Activated CD4-positive, alpha-beta T cell treated with anti-CD3 and anti-CD28 coated beads, Interleukin-2, amount 10 ng/mL, durations not matched to agents 7 days and 5 days (primary cell): ENCODE measurements at regions not wholly inside any gene's neighbourhood (a gene's known extent, or its start where the extent isn't known, plus 50 kb on each side); places are given as distances from the start of the nearest gene placed in this dataset.
A peak's percentile ranks its signal among the peaks of the same experiment; 100 is the strongest.
"Not testable (repeated sequence)": the region's sequence is repeated elsewhere in the genome, so short reads cannot be mapped to it uniquely, and the experiment has no call there.

Source experiments
- CTCF ChIA-PET: fragments of 350-600 bp; sonication (Branson Sonifier 250); formaldehyde crosslinking; loops from one replicate; lab custom pipeline; 2021; ENCODE audit warnings: antibody characterized with exemption; lab: Charles Lee
- POLR2A ChIA-PET: fragments of 350-600 bp; sonication (Branson Sonifier 250); formaldehyde crosslinking; loops from one replicate; lab custom pipeline; 2021; ENCODE audit warnings: antibody characterized with exemption; lab: Charles Lee
- DNase-seq: peaks from one replicate; pipeline ENCODE4 v3.0.0-alpha.2; 2020
- H3K27ac Mint-ChIP-seq: one replicate; pipeline ENCODE4 v1.8.0; 2021; ENCODE audit warnings: mild to moderate bottlenecking, moderate library complexity, mixed read lengths
- H3K27me3 Mint-ChIP-seq: one replicate; pipeline ENCODE4 v1.8.0; 2021; ENCODE audit warnings: mixed read lengths
- H3K36me3 Mint-ChIP-seq: one replicate; pipeline ENCODE4 v1.8.0; 2021; ENCODE audit warnings: low read depth, mixed read lengths
- H3K4me1 Mint-ChIP-seq: one replicate; pipeline ENCODE4 v1.8.0; 2021; ENCODE audit warnings: mixed read lengths
- H3K4me3 Mint-ChIP-seq: one replicate; pipeline ENCODE4 v1.8.0; 2021; ENCODE audit warnings: mild to moderate bottlenecking, moderate library complexity, mixed read lengths
- H3K9me3 Mint-ChIP-seq: one replicate; pipeline ENCODE4 v1.8.0; 2021; ENCODE audit warnings: mixed read lengths

DNA sequence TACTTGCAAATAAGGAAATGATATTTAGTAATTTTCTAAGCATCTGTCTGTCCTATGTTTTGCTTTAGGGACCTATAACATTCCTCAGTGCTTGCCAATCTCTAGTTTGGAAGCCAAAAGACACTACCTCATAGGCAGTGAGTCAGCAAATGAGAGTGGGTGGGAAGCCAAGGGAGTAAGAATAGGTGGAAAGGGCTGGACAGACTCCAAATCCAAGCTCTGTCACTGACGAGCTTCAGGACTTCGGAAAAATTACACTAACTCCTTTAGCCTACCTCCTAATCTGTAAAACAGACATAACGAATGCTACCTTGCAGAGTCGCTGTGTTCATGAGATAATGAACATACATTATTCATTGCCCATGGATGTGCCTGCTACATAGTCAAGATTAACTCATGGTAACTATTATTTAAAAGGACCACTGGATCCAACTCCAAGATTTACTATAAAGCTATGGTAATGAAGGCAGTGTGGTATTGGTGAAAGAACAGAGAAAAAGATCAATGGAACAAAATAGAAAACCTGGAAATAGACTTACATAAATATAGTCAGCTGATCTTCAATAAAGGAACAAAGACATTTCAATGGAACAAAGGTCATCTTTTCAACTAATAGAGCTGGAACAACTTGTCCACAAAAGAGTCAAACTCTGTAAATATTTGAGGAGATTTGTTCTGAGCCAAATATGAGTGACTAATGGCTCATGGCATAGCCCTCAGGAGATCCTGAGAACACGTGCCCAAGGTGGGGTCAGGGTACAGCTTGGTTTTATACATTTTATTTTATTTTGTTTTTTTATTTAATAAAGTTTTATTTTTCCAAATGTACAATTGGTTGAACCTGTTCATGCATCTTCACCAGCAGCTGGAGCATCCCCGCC, 64.1 kb downstream of the FAM50B start:
- H3K9me3 Mint-ChIP-seq, result peaks cover 1% of the 10 kb centered on the region
- ChIA-PET CTCF (interaction anchor here (0.5 to 1.1 kb wide), 3 partner anchors 19 to 913 kb away, joined by 3 to 5 read pairs (median 4); partner anchors contain the start of gene FAM50B), POLR2A (no interaction called here)
- peaks cover 58% of the 10 kb centered on the region for H3K27me3 Mint-ChIP-seq
- peaks cover 9% of the 10 kb centered on the region for H3K36me3 Mint-ChIP-seq
- peaks cover 38% of the 10 kb centered on the region for H3K4me1 Mint-ChIP-seq
- DNase-seq, result no peak
- H3K27ac Mint-ChIP-seq, result no peak overlapping the region
- no peak overlapping the region for H3K4me3 Mint-ChIP-seq

GRCh38 chr6:3913958-3914337, 64.8 kb downstream of the FAM50B start:
- Mint-ChIP-seq H3K27me3 (peaks cover 55% of the 10 kb centered on the region), H3K4me1 (peaks cover 38% of the 10 kb centered on the region), H3K9me3 (peaks cover 1% of the 10 kb centered on the region), H3K36me3 (peaks cover 9% of the 10 kb centered on the region), H3K4me3 (peak overlapping the region; percentile 3), H3K27ac (no peak overlapping the region)
- ChIA-PET POLR2A (no interaction called here), CTCF (interaction anchor here (1.1 kb wide), 2 partner anchors 19 to 65 kb away, joined by 3 to 4 read pairs; partner anchors contain the start of gene FAM50B)
- no peak for DNase-seq

GRCh38 chr6:3915076-3915791, 66.1 kb downstream of the FAM50B start:
- peak; percentile 81 for DNase-seq
- ChIA-PET CTCF (no interaction called here), POLR2A (no interaction called here)
- H3K36me3 Mint-ChIP-seq, result peaks cover 9% of the 10 kb centered on the region
- peaks cover 1% of the 10 kb centered on the region for H3K9me3 Mint-ChIP-seq
- H3K27ac Mint-ChIP-seq, result peak overlapping the region; percentile 77
- H3K4me1 Mint-ChIP-seq, result peaks cover 38% of the 10 kb centered on the region
- H3K27me3 Mint-ChIP-seq, result peaks cover 47% of the 10 kb centered on the region
- H3K4me3 Mint-ChIP-seq, result peak overlapping the region; percentile 51

DNA sequence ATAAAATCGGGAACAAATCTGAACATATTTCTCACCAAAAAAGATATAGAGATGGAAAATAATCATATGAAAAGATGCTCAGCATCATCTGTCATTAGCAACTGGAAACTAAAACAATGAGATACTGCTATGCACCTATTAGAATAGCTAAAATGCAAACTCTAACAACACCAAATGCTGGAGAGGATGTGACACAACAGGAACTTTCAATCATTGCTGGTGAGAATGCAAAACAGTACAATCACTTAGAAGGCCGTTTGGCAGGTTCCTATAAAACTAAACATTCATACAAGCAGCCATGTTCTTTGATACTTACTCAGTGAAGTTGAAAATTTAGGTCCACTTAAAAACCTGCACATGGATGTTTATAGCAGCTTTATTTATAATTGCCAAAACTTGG, 67.0 kb downstream of the FAM50B start:
- Mint-ChIP-seq H3K27me3 (peaks cover 40% of the 10 kb centered on the region), H3K27ac (peak overlapping the region; percentile 77), H3K9me3 (peaks cover 1% of the 10 kb centered on the region), H3K4me1 (peaks cover 38% of the 10 kb centered on the region), H3K4me3 (no peak overlapping the region), H3K36me3 (peaks cover 9% of the 10 kb centered on the region)
- POLR2A ChIA-PET, result no interaction called here
- DNase-seq, result no peak
- CTCF ChIA-PET, result interaction anchor here (1.2 kb wide), 1 partner anchor 143 kb away, joined by 3 read pairs; no protein-coding TSS in a partner anchor

DNA sequence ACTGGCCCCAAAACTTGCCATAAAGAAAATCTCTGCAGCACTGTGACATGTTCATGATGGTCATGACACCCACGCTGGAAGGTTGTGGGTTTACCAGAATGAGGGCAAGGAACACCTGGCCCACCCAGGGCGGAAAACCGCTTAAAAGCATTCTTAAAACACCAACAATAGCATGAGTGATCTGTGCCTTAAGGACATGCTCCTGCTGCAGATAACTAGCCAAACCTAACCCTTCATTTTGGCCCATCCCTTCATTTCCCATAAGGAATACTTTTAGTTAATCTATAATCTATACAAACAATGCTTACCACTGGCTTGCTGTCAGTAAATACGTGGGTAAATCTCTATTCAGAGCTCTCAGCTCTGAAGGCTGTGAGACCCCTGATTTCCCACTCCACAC, 67.6 kb downstream of the FAM50B start:
- Mint-ChIP-seq H3K4me1 (peaks cover 38% of the 10 kb centered on the region), H3K27me3 (peaks cover 35% of the 10 kb centered on the region)
- POLR2A ChIA-PET, H3K9me3 Mint-ChIP-seq, DNase-seq, H3K4me3 Mint-ChIP-seq, H3K27ac Mint-ChIP-seq, H3K36me3 Mint-ChIP-seq: not testable (repeated sequence)
- CTCF ChIA-PET, result interaction anchor here (1.2 kb wide), 1 partner anchor 144 kb away, joined by 3 read pairs; no protein-coding TSS in a partner anchor

DNA sequence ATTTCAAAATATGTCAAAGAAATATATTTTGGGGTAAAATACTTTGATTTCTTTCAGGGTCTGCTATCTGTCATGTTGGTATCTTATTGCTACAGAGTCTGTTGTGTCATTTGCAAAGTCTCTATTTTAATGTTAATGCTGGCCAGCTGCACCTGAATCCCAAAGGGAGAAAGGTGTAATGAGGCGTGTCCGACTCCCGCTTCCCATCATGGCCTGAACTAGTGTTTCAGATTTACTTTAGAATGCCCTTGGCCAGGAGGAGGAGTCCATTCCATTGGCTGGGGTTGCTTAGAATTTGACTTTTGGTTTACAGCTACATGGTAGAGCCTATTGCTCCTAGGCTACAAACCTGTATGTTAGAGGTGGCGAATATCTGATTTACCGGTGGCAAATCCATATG, 69.3 kb downstream of the FAM50B start:
- DNase-seq, result no peak
- H3K27me3 Mint-ChIP-seq, result peaks cover 21% of the 10 kb centered on the region
- ChIA-PET POLR2A (no interaction called here), CTCF (no interaction called here)
- peaks cover 7% of the 10 kb centered on the region for H3K36me3 Mint-ChIP-seq
- no peak overlapping the region for H3K4me3 Mint-ChIP-seq
- H3K27ac Mint-ChIP-seq, result no peak overlapping the region
- peaks cover 1% of the 10 kb centered on the region for H3K9me3 Mint-ChIP-seq
- H3K4me1 Mint-ChIP-seq, result peaks cover 35% of the 10 kb centered on the region

DNA sequence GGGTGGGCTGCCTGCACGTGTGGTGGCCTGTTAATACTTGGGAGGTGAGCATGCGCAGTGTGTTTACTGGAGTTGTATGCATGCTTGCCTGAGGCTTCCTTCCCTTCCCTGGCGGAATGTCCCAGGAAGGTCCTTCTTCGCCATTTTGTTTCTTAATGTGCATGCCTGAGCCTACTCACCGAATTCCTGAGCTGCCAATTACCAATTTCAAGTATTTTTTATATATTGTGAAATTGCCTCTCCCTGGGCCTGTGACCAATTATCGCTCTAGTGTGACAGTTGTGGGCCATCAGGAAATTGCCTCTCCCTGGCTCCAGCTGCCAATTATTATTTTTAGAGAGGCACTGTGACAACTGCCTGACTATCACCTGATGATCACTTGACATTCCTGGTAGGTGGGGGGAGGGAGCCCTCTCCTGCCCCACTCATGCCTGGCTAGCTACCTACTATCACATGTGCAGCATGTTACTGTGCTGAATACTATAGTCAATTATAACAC, 70.0 kb downstream of the FAM50B start:
- ChIA-PET CTCF (no interaction called here), POLR2A (no interaction called here)
- no peak for DNase-seq
- H3K9me3 Mint-ChIP-seq, result peaks cover 1% of the 10 kb centered on the region
- H3K4me3 Mint-ChIP-seq, result no peak overlapping the region
- no peak overlapping the region for H3K27ac Mint-ChIP-seq
- H3K36me3 Mint-ChIP-seq, result peaks cover 5% of the 10 kb centered on the region
- H3K4me1 Mint-ChIP-seq, result peaks cover 32% of the 10 kb centered on the region
- H3K27me3 Mint-ChIP-seq, result peaks cover 17% of the 10 kb centered on the region

DNA sequence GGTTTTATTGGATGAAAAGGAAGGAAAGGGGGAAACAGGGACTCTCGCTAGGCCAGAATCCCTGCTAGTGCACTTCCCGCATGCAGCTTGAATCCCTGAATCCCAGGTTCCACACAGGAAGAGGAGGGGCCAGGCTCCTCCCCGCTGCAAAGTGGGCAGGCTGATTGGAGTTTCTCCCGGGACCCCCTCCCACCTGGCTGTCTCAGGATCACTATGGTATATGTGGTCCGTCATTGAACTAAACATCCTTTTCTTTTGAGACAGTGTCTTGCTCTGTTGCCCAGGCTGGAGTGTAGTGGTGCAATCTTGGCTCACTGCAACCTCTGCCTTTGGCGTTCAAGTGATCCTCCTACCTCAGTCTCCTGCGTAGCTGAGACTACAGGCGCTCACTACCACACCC, 70.7 kb downstream of the FAM50B start:
- no peak for DNase-seq
- no peak overlapping the region for H3K4me3 Mint-ChIP-seq
- H3K27ac Mint-ChIP-seq, result no peak overlapping the region
- peaks cover 5% of the 10 kb centered on the region for H3K36me3 Mint-ChIP-seq
- peaks cover 27% of the 10 kb centered on the region for H3K4me1 Mint-ChIP-seq
- ChIA-PET CTCF (no interaction called here), POLR2A (no interaction called here)
- H3K9me3 Mint-ChIP-seq, result peaks cover 1% of the 10 kb centered on the region
- peaks cover 16% of the 10 kb centered on the region for H3K27me3 Mint-ChIP-seq

GRCh38 chr6:3920321-3920720, 71.1 kb downstream of the FAM50B start:
- Mint-ChIP-seq H3K27me3 (peaks cover 17% of the 10 kb centered on the region), H3K36me3 (peaks cover 5% of the 10 kb centered on the region), H3K9me3 (peaks cover 1% of the 10 kb centered on the region), H3K4me3 (no peak overlapping the region), H3K27ac (no peak overlapping the region), H3K4me1 (peaks cover 22% of the 10 kb centered on the region)
- POLR2A ChIA-PET, result no interaction called here
- CTCF ChIA-PET, result no interaction called here
- no peak for DNase-seq

- H3K9me3 Mint-ChIP-seq, result peaks cover 1% of the 10 kb centered on the region
- DNase-seq, result no peak
- POLR2A ChIA-PET, result no interaction called here
- peaks cover 8% of the 10 kb centered on the region for H3K4me1 Mint-ChIP-seq
- H3K36me3 Mint-ChIP-seq, result no peaks in the 10 kb centered on the region
- CTCF ChIA-PET, result interaction anchor here (0.6 kb wide), 1 partner anchor 117 kb away, joined by 3 read pairs; no protein-coding TSS in a partner anchor
- no peak overlapping the region for H3K4me3 Mint-ChIP-seq
- H3K27ac Mint-ChIP-seq, result no peak overlapping the region
- peaks cover 19% of the 10 kb centered on the region for H3K27me3 Mint-ChIP-seq
Measured at GRCh38 chr6:3921663-3922062, 72.5 kb downstream of the FAM50B start.

DNA sequence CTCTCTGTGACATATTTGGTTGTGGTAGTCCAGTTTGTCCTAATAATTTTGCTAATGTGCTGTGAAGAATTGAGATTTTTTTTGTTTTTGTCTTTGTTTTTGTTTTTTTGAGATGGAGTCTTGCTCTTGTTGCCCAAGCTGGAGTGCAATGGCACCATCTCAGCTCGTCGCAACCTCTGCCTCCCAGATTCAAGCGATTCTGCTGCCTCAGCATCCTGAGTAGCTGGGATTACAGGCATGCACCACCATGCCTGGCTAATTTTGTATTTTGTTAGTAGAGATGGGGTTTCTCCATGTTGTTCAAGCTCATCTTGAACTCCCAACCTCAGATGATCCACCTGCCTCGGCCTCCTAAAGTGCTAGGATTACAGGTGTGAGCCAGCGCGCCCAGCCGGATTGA, 73.4 kb downstream of the FAM50B start:
- H3K27ac Mint-ChIP-seq, POLR2A ChIA-PET, DNase-seq, H3K4me3 Mint-ChIP-seq, H3K9me3 Mint-ChIP-seq, H3K36me3 Mint-ChIP-seq, H3K4me1 Mint-ChIP-seq: not testable (repeated sequence)
- CTCF ChIA-PET, result interaction anchor here (1.5 kb wide), 1 partner anchor 73 kb away, joined by 3 read pairs; the partner anchor contains the start of gene FAM50B
- peaks cover 12% of the 10 kb centered on the region for H3K27me3 Mint-ChIP-seq

- H3K4me3 Mint-ChIP-seq, CTCF ChIA-PET, H3K4me1 Mint-ChIP-seq, H3K9me3 Mint-ChIP-seq, DNase-seq, H3K27me3 Mint-ChIP-seq, H3K36me3 Mint-ChIP-seq, POLR2A ChIA-PET: not testable (repeated sequence)
- peak overlapping the region; percentile 38 for H3K27ac Mint-ChIP-seq
Measured at GRCh38 chr6:3925223-3926149, 76.3 kb downstream of the FAM50B start.
